Right atrium auricular region (tissue), 2 donors: ENCODE measurements at regions not wholly inside any gene's neighbourhood (a gene's known extent, or its start where the extent isn't known, plus 50 kb on each side); places are given as distances from the start of the nearest gene placed in this dataset.

Experiments used
- DNase-seq: peaks from one replicate; pipeline ENCODE4 v3.0.0-alpha.2; 2019; ENCODE audit warnings: low spot score
- H3K27ac ChIP-seq, 2 donors: fragments of 200-600 bp; sonication (generic); 1 replicate in 1 of 2; 2 replicates in 1 of 2; pipeline ENCODE4 v1.5.1; 2016 to 2019
- H3K27me3 ChIP-seq, 2 donors: fragments of 200-600 bp; sonication (generic); one replicate each; pipeline versions ENCODE4 v1.5.1 to v1.6.0; 2017 to 2019
- H3K36me3 ChIP-seq: fragments of 200-600 bp; sonication (generic); one replicate; pipeline ENCODE4 v1.5.1; 2016
- H3K4me1 ChIP-seq, 2 donors: fragments of 200-600 bp; sonication (generic); one replicate each; pipeline versions ENCODE4 v1.5.1 to v1.6.0; 2017 to 2019
- H3K4me3 ChIP-seq, 2 donors: fragments of 200-600 bp; sonication (generic); 1 replicate in 1 of 2; 2 replicates in 1 of 2; pipeline ENCODE4 v1.5.1; 2017 to 2019; ENCODE audit warnings: mild to moderate bottlenecking in 1 of 2, moderate library complexity in 1 of 2
- H3K9me3 ChIP-seq, 2 donors: fragments of 200-600 bp; sonication (generic); one replicate each; pipeline ENCODE4 v1.5.1; 2019
- TF ChIP-seq, protein P1 (sequence below), 2 donors: fragments of 200-600 bp; sonication (generic); IDR thresholded peaks; one replicate each; pipeline ENCODE4 v1.5.1; 2019; ENCODE audit warnings: antibody characterized with exemption in 2 of 2

DNA sequence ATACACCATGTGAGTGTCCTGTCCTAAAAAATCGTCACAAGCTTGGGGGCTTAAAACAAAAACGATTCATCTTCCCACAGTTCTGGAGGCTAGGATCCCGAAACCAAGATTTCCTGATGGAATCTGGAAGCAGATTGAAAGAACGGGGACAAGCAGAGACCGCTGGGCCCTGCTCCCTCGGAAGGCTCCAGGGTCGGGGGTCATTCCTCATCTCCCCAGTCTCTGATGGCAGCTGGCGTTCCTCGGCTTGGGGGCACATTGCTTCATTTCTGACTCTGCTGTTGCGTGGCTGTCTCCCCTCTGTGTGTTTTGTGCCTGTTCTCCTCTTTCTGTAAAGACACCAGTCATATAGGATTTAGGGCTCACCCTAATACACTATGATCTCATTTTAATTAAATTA lies 114.2 kb upstream of the TMPRSS2 start:
- Histone ChIP-seq H3K27me3 (no peaks in the 10 kb centered on the region), H3K9me3 (no peaks in the 10 kb centered on the region), H3K27ac (no peak overlapping the region), H3K4me1 (no peaks in the 10 kb centered on the region), H3K36me3 (no peaks in the 10 kb centered on the region), H3K4me3 (no peak overlapping the region)
- TF ChIP-seq, protein P1, sequence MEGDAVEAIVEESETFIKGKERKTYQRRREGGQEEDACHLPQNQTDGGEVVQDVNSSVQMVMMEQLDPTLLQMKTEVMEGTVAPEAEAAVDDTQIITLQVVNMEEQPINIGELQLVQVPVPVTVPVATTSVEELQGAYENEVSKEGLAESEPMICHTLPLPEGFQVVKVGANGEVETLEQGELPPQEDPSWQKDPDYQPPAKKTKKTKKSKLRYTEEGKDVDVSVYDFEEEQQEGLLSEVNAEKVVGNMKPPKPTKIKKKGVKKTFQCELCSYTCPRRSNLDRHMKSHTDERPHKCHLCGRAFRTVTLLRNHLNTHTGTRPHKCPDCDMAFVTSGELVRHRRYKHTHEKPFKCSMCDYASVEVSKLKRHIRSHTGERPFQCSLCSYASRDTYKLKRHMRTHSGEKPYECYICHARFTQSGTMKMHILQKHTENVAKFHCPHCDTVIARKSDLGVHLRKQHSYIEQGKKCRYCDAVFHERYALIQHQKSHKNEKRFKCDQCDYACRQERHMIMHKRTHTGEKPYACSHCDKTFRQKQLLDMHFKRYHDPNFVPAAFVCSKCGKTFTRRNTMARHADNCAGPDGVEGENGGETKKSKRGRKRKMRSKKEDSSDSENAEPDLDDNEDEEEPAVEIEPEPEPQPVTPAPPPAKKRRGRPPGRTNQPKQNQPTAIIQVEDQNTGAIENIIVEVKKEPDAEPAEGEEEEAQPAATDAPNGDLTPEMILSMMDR (IDR thresholded peaks at IDR 0.05) = no peak
- DNase-seq = no peak

DNA sequence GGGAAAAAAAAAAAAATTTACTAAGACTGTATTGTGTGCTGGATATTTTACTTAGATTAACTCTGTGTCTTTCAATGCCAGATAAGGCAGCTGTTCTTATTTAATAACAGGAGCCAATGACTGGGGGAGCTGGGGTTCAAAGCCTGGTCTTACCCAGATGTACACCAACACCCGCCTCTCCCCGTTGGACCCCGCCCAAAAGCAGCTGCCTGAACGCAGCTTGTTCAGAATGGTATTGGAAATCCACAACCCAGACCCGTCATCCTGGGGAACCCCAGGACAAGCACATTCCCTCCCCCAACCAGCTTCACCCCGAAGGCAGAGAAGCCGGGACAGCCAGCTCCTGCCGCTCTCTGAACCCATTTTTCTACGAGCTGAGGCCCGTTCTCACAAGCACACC lies 113.6 kb upstream of the TMPRSS2 start:
- H3K36me3 ChIP-seq = no peaks in the 10 kb centered on the region
- TF ChIP-seq, protein P1 (IDR thresholded peaks at IDR 0.05) = no peak

DNA sequence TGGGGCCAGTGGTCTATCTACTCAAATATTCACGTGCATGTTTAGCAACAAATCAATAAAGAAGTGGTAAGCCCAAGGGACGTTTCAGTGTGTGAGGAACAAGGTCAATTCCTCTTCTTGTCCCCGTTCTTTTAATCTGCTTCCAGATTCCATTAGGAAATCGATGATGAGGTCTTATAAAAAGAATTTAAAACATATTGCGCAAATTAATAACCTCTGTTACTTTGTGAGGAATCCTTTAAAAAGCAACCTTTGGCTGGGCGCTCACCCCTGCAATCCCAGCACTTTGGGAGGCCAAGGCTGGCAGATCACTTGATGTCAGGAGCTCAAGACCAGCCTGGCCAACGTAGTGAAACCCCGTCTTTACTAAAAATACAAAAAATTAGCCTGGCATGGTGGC lies 113.0 kb upstream of the TMPRSS2 start:
- no peak overlapping the region for H3K27ac ChIP-seq
- H3K4me3 ChIP-seq = no peak overlapping the region
- TF ChIP-seq, protein P1 (IDR thresholded peaks at IDR 0.05) = no peak
- H3K9me3 ChIP-seq = no peaks in the 10 kb centered on the region
- no peaks in the 10 kb centered on the region for H3K27me3 ChIP-seq
- peaks cover 0 to 5% of the 10 kb centered on the region in 2 donors for H3K4me1 ChIP-seq
- no peak for DNase-seq
- no peaks in the 10 kb centered on the region for H3K36me3 ChIP-seq

More for the DNA sequence above, 113.6 kb upstream of the TMPRSS2 start:
- no peak overlapping the region for H3K27ac ChIP-seq
- H3K27me3 ChIP-seq = no peaks in the 10 kb centered on the region
- no peak for DNase-seq
- H3K4me3 ChIP-seq = no peak overlapping the region
- no peaks in the 10 kb centered on the region for H3K9me3 ChIP-seq
- H3K4me1 ChIP-seq = no peaks in the 10 kb centered on the region

DNA sequence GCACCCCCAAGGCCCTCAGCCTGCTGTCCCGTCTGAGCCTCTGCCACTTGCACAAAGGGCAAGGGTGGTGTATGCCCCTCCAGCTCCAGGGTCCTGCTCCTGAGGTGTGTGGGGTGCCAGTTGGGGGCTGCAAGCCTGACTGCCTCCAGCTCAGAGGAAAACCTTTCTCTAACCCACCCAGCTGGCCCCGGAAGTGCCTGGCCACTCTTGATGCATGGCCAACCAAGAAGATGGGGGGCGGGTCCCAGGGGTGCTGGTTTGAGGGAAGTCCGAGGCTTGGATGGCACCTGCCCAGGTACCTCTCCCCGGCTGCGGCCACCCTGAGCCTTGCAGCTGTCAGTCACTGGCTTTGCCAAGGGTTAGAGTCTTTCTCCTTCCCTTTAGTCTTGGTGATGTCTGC lies 112.6 kb upstream of the TMPRSS2 start:
- TF ChIP-seq, protein P1 (IDR thresholded peaks at IDR 0.05) = no peak
- Histone ChIP-seq H3K27ac (no peak overlapping the region), H3K27me3 (no peaks in the 10 kb centered on the region), H3K36me3 (no peaks in the 10 kb centered on the region), H3K4me3 (no peak overlapping the region), H3K4me1 (peaks cover 0 to 10% of the 10 kb centered on the region in 2 donors), H3K9me3 (no peaks in the 10 kb centered on the region)
- DNase-seq = no peak

DNA sequence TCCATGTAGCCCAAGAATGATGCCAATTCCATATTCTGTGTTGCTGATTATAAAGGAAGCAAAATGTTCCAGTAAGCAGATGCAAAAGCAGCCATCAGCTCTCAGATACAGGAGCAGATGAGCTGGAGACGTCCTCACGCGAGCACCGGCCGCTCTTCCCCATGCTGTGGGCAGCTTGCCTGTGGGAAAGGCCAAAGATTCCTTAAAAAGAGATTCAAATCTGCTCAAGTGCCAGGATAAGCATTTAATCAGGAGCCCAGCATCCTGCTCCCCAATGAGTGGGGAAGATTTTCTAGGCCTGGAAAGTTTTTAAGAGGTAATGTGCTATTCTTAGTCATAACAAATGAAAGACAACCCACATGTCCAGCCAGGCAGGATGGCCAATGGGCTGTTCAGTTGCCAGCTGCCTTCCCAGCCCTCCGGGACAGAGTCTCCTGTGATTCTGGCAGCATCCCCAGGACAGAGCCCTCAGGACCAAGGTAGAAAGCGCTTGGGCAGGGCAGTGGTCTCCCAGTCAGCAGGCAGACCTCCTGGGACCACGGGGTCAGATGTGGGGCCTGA lies 108.2 kb upstream of the TMPRSS2 start:
- Histone ChIP-seq H3K36me3 (no peaks in the 10 kb centered on the region), H3K27me3 (no peaks in the 10 kb centered on the region), H3K4me1 (peaks cover 0 to 31% of the 10 kb centered on the region in 2 donors), H3K9me3 (no peaks in the 10 kb centered on the region), H3K4me3 (no peak overlapping the region), H3K27ac (peak overlapping the region; percentile 66 to 68)
- TF ChIP-seq, protein P1 (IDR thresholded peaks at IDR 0.05) = no peak
- no peak for DNase-seq

DNA sequence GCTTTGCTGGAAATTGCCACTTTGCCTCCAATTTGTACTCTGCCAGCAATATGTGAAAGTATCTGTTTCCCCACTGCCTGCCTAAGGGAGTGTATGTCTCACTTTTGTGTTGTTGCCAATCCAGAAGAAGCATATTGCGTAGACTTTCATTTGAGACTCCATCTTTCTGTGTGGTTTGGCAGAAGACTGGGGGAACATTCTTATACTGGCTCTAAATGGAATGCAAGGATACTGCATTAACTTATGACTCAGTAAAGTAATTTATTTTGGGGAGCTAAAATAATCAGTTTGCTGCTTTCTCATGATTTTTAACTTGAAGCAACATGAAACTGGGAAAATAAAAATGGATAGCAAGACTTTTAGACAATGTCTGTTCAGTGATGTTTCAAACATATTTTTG lies 107.7 kb upstream of the TMPRSS2 start:
- no peaks in the 10 kb centered on the region for H3K36me3 ChIP-seq
- peaks cover 0 to 31% of the 10 kb centered on the region in 2 donors for H3K4me1 ChIP-seq
- no peak overlapping the region for H3K4me3 ChIP-seq
- peak overlapping the region; percentile 66 to 68 for H3K27ac ChIP-seq
- TF ChIP-seq, protein P1 (IDR thresholded peaks at IDR 0.05) = no peak
- no peak for DNase-seq
- H3K27me3 ChIP-seq = no peaks in the 10 kb centered on the region
- H3K9me3 ChIP-seq = no peaks in the 10 kb centered on the region
